Activated T-helper 1 cell treated with anti-CD3 and anti-CD28 coated beads, Interleukin-12 subunit alpha, Interleukin-12 subunit beta, Interleukin-2, Interleukin-4 antibody, amounts not matched to agents 30 ng/mL and 10 ng/mL and 1 ng/mL, durations not matched to agents 14 hours and 24 hours and 36 hours (primary cell): ENCODE measurements at regions not wholly inside any gene's neighbourhood (a gene's known extent, or its start where the extent isn't known, plus 50 kb on each side); places are given as distances from the start of the nearest gene placed in this dataset.

Experiments
- DNase-seq: peaks from one replicate; pipeline ENCODE4 v3.0.0; 2021; ENCODE audit warnings: low spot score
- H3K27ac Mint-ChIP-seq: one replicate; pipeline ENCODE4 v1.8.0; 2021; ENCODE audit warnings: mild to moderate bottlenecking, mixed read lengths
- H3K27me3 Mint-ChIP-seq: one replicate; pipeline ENCODE4 v1.8.0; 2022; ENCODE audit warnings: mild to moderate bottlenecking, moderate library complexity, mixed read lengths; ENCODE audit not compliant: insufficient read depth
- H3K36me3 Mint-ChIP-seq: one replicate; pipeline ENCODE4 v1.8.0; 2021; ENCODE audit warnings: low read depth, mixed read lengths
- H3K4me1 Mint-ChIP-seq: one replicate; pipeline ENCODE4 v1.8.0; 2021; ENCODE audit warnings: low read depth, mixed read lengths
- H3K4me3 Mint-ChIP-seq: one replicate; pipeline ENCODE4 v1.8.0; 2021; ENCODE audit warnings: mild to moderate bottlenecking, moderate library complexity, mixed read lengths
- H3K9me3 Mint-ChIP-seq: one replicate; pipeline ENCODE4 v1.8.0; 2021; ENCODE audit warnings: mixed read lengths
- intact Hi-C: fragments of 100-400 bp; cut with micrococcal nuclease; formaldehyde crosslinking; loops from one replicate; pipeline ENCODE4 v1.15.1; 2024

- intact Hi-C loops: no loop called here
- H3K9me3 Mint-ChIP-seq: no peaks in the 10 kb centered on the region
- peaks cover 5% of the 10 kb centered on the region for H3K27me3 Mint-ChIP-seq
- H3K4me1 Mint-ChIP-seq: no peaks in the 10 kb centered on the region
- no peaks in the 10 kb centered on the region for H3K36me3 Mint-ChIP-seq
- DNase-seq: no peak
- no peak overlapping the region for H3K4me3 Mint-ChIP-seq
- no peak overlapping the region for H3K27ac Mint-ChIP-seq
Observed at GRCh38 chr18:26729449-26729848, 136.1 kb downstream of the AQP4 start.

DNA sequence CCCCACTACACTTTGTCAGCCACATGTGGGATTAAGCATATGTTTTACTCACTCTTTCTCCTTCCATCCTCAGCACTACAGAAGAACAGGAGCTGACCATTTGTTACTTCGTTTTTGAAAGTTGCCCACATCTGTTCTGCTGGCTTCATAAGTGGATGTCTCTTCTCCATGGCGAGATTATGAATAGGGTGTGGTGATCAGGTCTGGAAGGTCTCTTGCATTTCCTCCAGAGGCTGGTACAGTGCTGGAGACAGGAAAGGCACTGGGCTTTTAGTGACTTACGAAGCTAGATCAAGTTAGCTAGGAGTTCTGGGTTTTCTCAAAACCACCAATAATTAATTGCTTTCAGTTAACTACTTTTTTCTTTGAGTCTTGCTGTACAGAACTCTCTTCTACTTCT, 136.5 kb downstream of the AQP4 start:
- Mint-ChIP-seq H3K27me3 (peaks cover 5% of the 10 kb centered on the region), H3K36me3 (no peaks in the 10 kb centered on the region), H3K27ac (no peak overlapping the region), H3K4me3 (no peak overlapping the region), H3K9me3 (no peaks in the 10 kb centered on the region), H3K4me1 (no peaks in the 10 kb centered on the region)
- intact Hi-C loops: no loop called here
- no peak for DNase-seq

DNA sequence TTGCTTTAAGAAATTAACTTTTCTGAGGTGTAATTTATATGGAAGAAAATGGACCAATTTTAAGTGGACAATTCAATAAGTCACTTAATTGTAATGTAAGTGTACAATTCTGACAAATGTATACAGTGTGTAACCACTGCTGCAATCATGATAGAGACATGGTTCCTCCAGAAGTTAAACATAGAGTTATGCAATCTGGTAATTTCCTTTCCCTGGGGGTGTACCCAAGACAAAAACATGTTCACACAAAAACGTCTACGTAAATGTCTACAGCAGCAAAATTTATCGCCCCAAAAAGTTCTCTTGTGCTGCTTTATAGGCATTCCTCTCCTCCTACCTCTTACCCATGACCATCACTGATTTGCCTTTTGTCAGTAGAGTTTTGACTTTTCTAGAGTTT, 141.5 kb downstream of the AQP4 start:
- Mint-ChIP-seq H3K4me1 (no peaks in the 10 kb centered on the region), H3K27ac (no peak overlapping the region), H3K9me3 (no peaks in the 10 kb centered on the region), H3K27me3 (peaks cover 9% of the 10 kb centered on the region), H3K36me3 (no peaks in the 10 kb centered on the region), H3K4me3 (no peak overlapping the region)
- intact Hi-C loops: no loop called here
- DNase-seq: no peak

DNA sequence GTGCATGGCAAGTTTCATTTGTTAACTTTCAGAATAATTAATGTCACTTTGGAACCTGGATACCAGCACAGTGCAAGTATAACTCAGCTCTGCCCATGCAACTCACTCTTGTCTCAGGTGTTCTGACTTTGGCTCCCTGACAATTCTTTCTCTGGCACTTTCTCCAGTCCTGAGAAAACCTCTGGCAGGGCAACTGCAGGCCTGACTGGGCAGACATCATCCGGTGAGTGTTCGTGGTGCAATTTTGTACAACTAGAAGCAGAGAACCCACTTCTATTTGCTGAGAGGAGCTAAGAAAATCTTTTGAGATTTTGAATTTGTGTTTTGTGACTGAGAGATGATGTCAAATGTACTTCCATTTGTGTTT, 143.0 kb downstream of the AQP4 start:
- Mint-ChIP-seq H3K36me3 (no peaks in the 10 kb centered on the region), H3K4me1 (no peaks in the 10 kb centered on the region), H3K27me3 (peaks cover 9% of the 10 kb centered on the region), H3K27ac (no peak overlapping the region), H3K4me3 (no peak overlapping the region), H3K9me3 (no peaks in the 10 kb centered on the region)
- intact Hi-C loops: no loop called here
- no peak for DNase-seq

GRCh38 chr18:26721854-26722564, 143.5 kb downstream of the AQP4 start:
- no peaks in the 10 kb centered on the region for H3K9me3 Mint-ChIP-seq
- H3K27me3 Mint-ChIP-seq: peaks cover 9% of the 10 kb centered on the region
- intact Hi-C loops: no loop called here
- DNase-seq: no peak
- no peaks in the 10 kb centered on the region for H3K4me1 Mint-ChIP-seq
- H3K4me3 Mint-ChIP-seq: no peak overlapping the region
- no peaks in the 10 kb centered on the region for H3K36me3 Mint-ChIP-seq
- no peak overlapping the region for H3K27ac Mint-ChIP-seq

GRCh38 chr18:26719896-26720295, 145.6 kb downstream of the AQP4 start:
- no peaks in the 10 kb centered on the region for H3K36me3 Mint-ChIP-seq
- H3K27ac Mint-ChIP-seq: no peak overlapping the region
- H3K4me1 Mint-ChIP-seq: peaks cover 2% of the 10 kb centered on the region
- H3K27me3 Mint-ChIP-seq: peaks cover 6% of the 10 kb centered on the region
- H3K9me3 Mint-ChIP-seq: no peaks in the 10 kb centered on the region
- no peak for DNase-seq
- H3K4me3 Mint-ChIP-seq: no peak overlapping the region
- intact Hi-C loops: no loop called here

- H3K4me3 Mint-ChIP-seq: no peak overlapping the region
- intact Hi-C loops: no loop called here
- H3K4me1 Mint-ChIP-seq: peaks cover 12% of the 10 kb centered on the region
- no peak for DNase-seq
- no peak overlapping the region for H3K27ac Mint-ChIP-seq
- no peaks in the 10 kb centered on the region for H3K36me3 Mint-ChIP-seq
- H3K27me3 Mint-ChIP-seq: peaks cover 2% of the 10 kb centered on the region
- H3K9me3 Mint-ChIP-seq: peaks cover 4% of the 10 kb centered on the region
Observed at GRCh38 chr18:26717123-26717719, 148.3 kb downstream of the AQP4 start.

DNA sequence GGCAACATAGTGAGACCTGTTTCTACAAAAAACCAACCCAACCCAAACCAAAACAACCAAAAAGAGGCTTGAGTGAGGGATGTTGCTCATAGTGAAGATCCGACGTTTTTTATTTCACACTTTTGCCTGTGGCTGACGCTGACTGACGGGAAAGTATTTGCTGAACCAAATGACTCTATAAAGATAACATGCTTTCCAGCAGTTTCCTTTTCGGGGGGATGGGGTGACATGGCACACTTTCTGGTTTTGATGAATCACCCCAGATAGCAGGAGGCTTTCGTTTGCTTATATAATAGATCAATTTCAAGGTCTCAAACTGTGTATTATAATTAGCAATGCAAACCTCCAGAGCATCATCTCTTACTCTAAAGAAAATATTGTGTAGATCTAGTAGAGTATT, 150.8 kb downstream of the AQP4 start:
- peak; percentile 5 for DNase-seq

DNA sequence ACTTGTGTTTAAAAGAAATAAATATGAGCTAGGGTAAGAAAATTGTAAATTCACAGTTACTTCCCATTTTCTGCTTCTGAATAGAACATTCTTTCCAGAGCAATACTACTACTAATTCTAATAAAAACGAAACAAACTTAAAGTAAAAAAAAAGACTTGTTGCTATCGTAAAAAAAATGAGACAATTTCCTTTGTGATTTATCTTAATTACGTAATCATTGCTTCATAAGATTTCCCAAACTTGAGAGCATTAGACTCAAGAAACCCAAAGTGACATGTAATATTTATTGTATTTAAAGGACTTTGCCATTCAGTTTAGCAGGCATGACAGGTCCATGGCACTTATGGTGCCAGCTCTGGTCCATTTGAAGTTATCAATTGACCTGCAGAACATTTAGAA, 153.8 kb downstream of the AQP4 start:
- H3K4me1 Mint-ChIP-seq: peaks cover 25% of the 10 kb centered on the region
- DNase-seq: no peak
- no peaks in the 10 kb centered on the region for H3K36me3 Mint-ChIP-seq
- intact Hi-C loops: loop anchor here (5.0 kb wide), 2 partner anchors 164 to 666 kb away; partner anchors contain the start of gene KCTD1
- H3K4me3 Mint-ChIP-seq: no peak overlapping the region
- H3K27ac Mint-ChIP-seq: no peak overlapping the region
- H3K9me3 Mint-ChIP-seq: peaks cover 4% of the 10 kb centered on the region
- H3K27me3 Mint-ChIP-seq: peaks cover 10% of the 10 kb centered on the region

More for the DNA sequence above, 150.8 kb downstream of the AQP4 start:
- Mint-ChIP-seq H3K4me3 (no peak overlapping the region), H3K9me3 (peaks cover 4% of the 10 kb centered on the region), H3K4me1 (peaks cover 25% of the 10 kb centered on the region), H3K27ac (no peak overlapping the region), H3K27me3 (peaks cover 2% of the 10 kb centered on the region), H3K36me3 (no peaks in the 10 kb centered on the region)
- intact Hi-C loops: loop anchor here (5.0 kb wide), 2 partner anchors 167 to 663 kb away; partner anchors contain the start of gene KCTD1

- DNase-seq: peak; percentile 14
- no peaks in the 10 kb centered on the region for H3K36me3 Mint-ChIP-seq
- H3K27ac Mint-ChIP-seq: no peak overlapping the region
- H3K27me3 Mint-ChIP-seq: peaks cover 13% of the 10 kb centered on the region
- no peak overlapping the region for H3K4me3 Mint-ChIP-seq
- peaks cover 25% of the 10 kb centered on the region for H3K4me1 Mint-ChIP-seq
- peaks cover 4% of the 10 kb centered on the region for H3K9me3 Mint-ChIP-seq
- intact Hi-C loops: loop anchor here (5.0 kb wide), 2 partner anchors 163 to 667 kb away; partner anchors contain the start of gene KCTD1
Observed at GRCh38 chr18:26710470-26711096, 154.9 kb downstream of the AQP4 start.

GRCh38 chr18:26709897-26710296, 155.6 kb downstream of the AQP4 start:
- Mint-ChIP-seq H3K36me3 (no peaks in the 10 kb centered on the region), H3K27ac (no peak overlapping the region), H3K4me3 (no peak overlapping the region), H3K27me3 (peaks cover 13% of the 10 kb centered on the region), H3K4me1 (peaks cover 24% of the 10 kb centered on the region), H3K9me3 (peaks cover 4% of the 10 kb centered on the region)
- intact Hi-C loops: loop anchor here (5.0 kb wide), 2 partner anchors 163 to 667 kb away; partner anchors contain the start of gene KCTD1
- no peak for DNase-seq

GRCh38 chr18:26708806-26709716, 156.4 kb downstream of the AQP4 start:
- no peaks in the 10 kb centered on the region for H3K36me3 Mint-ChIP-seq
- no peak overlapping the region for H3K27ac Mint-ChIP-seq
- no peak for DNase-seq
- intact Hi-C loops: no loop called here
- H3K27me3 Mint-ChIP-seq: peaks cover 13% of the 10 kb centered on the region
- no peak overlapping the region for H3K4me3 Mint-ChIP-seq
- peaks cover 2% of the 10 kb centered on the region for H3K9me3 Mint-ChIP-seq
- H3K4me1 Mint-ChIP-seq: peaks cover 15% of the 10 kb centered on the region
